AG09309 (cell line): ENCODE measurements at regions not wholly inside any gene's neighbourhood (a gene's known extent, or its start where the extent isn't known, plus 50 kb on each side); places are given as distances from the start of the nearest gene placed in this dataset.

ENCODE experiments used
- DNase-seq: peaks from one replicate; pipeline ENCODE4 v3.0.0-alpha.2; 2010; ENCODE audit warnings: low read depth
- H3K4me3 ChIP-seq: 2 replicates; pipeline ENCODE4 v1.5.1; 2011; ENCODE audit warnings: mild to moderate bottlenecking, low read depth, low read length, moderate library complexity; ENCODE audit not compliant: control insufficient read depth
- CTCF ChIP-seq: IDR thresholded peaks from 2 replicates; pipeline ENCODE4 v1.5.1; 2011; ENCODE audit warnings: mild to moderate bottlenecking, low read depth, low read length, inconsistent platforms; ENCODE audit not compliant: insufficient read depth, control insufficient read depth; ENCODE audit errors: missing control alignments

DNA sequence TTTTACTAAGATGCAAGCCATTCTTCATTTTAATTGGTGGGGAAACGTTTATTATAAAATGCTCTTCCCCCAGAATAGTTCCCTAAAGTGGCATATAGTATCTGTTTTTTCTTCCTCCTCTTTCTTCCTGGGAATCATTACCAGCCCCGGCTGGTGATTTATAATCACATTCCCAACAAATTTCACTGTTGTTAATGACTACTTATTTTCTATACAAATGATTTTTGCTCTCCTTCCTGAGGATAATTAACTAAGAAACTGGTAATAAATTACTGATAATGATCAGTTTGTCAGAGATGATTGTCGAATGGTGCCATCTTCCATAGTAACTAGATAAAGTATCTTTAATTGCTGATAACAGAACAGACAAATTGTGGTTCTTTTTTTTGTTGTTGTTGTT, 785.5 kb upstream of the RBFOX1 start:
- no peak overlapping the region for H3K4me3 ChIP-seq
- TF ChIP-seq CTCF = no peak
- DNase-seq = no peak

- no peak for DNase-seq
- TF ChIP-seq CTCF = no peak
- H3K4me3 ChIP-seq = no peak overlapping the region
These were observed 787.3 kb upstream of the RBFOX1 start for GRCh38 chr16:6545329-6545728.

- TF ChIP-seq CTCF = no peak
- no peak for DNase-seq
- no peak overlapping the region for H3K4me3 ChIP-seq
These were observed 791.4 kb upstream of the RBFOX1 start for GRCh38 chr16:6541267-6541666.

DNA sequence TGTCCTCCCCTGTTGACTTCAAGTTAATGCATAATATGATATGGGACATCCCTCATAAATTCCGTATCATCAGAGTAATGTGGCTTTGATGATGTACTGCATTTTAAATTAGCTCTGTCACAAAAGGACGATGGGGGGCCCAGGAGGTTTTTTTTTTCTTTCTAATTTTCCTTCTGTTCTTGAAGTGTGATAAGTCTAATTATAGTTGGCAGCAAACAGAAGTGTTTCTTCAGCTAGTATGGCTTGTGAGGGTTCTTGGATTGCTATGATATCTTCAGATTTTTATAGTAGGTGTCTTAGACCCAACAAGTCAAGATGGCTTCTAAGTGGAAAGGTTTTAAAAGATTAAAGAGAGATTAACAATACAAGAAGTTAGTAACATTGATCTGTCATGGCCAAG, 796.2 kb upstream of the RBFOX1 start:
- no peak for TF ChIP-seq CTCF
- H3K4me3 ChIP-seq = no peak overlapping the region
- no peak for DNase-seq

DNA sequence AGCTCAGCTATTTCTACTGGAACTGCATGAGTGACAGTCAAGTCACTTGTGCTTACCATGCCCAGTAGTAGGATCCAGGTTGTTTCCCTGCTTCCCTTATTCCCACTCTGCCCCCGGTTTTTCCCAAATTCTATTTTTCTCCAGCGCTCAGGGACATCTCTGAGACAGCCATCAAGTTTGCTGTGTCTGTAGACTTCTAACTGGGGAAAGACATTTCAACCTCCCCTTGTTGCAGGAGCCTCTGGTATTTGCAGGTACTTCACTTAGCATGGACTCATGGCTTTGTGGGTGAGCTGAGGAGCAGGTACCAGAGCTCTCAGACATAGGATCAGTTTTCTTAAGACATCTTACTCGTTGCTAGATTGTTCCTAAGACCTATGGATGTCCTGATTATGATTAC, 801.6 kb upstream of the RBFOX1 start:
- no peak for TF ChIP-seq CTCF
- no peak for DNase-seq
- no peak overlapping the region for H3K4me3 ChIP-seq

DNA sequence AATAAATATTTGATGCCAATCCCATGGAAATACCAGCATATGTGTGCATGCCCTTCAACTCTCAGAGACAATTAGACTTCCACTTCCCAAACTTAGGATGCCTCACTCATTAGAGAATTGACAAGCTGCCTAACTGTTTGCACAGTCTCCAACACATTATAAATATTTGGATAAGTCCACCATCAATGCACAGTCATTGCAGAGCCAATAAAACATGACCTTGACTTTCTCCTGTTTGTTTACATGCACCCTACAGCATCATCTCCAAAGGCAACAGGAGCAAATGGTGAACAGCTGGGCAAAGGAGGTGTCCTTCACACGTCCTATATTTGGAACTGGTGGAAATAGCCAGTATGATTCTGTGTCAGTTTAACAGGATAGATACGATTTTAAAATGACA, 804.4 kb upstream of the RBFOX1 start:
- no peak overlapping the region for H3K4me3 ChIP-seq
- no peak for TF ChIP-seq CTCF
- no peak for DNase-seq

DNA sequence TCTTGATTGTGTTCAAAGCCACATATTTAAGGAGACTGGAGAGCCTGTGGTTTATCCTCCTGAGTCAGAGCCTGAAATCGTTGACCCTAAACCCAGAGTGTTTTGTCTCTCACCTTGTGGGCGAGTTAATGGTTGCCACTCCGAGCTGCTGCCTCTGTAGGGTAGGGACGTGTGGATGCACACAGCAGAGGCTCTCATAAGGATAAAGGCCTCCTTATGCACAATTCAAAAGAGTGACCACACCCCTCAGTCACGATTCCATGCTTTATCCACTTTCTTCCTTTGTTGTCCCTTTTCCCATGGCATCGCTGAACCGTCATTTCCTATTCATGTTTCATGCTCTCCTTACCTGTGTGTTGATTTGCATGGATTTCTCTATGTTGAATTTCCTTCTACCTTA, 805.0 kb upstream of the RBFOX1 start:
- H3K4me3 ChIP-seq = no peak overlapping the region
- TF ChIP-seq CTCF = no peak
- no peak for DNase-seq
